CD14-positive monocyte (primary cell): ENCODE measurements at regions not wholly inside any gene's neighbourhood (a gene's known extent, or its start where the extent isn't known, plus 50 kb on each side); places are given as distances from the start of the nearest gene placed in this dataset.

Experiments used
- DNase-seq, 3 donors: peaks; one replicate each; pipeline ENCODE4 v3.0.0-alpha.2; 2011 to 2022
- H2AFZ ChIP-seq: 2 replicates; pipeline ENCODE4 v1.6.0; 2012; ENCODE audit warnings: mild to moderate bottlenecking, low read depth, low read length, inconsistent platforms; ENCODE audit not compliant: insufficient read depth, poor library complexity, severe bottlenecking
- H3K27ac ChIP-seq, 2 donors: 1 replicate in 1 of 2; 2 replicates in 1 of 2; pipeline ENCODE4 v1.5.1; 2012 to 2013; ENCODE audit warnings: low read length in 2 of 2, control low read depth in 1 of 2, inconsistent platforms in 1 of 2, low read depth in 1 of 2, mild to moderate bottlenecking in 1 of 2
- H3K27me3 ChIP-seq, 2 donors: one replicate each; pipeline versions ENCODE4 v1.6.0 to v1.6.1; 2011 to 2013; ENCODE audit warnings: low read length in 2 of 2; ENCODE audit not compliant: control insufficient read depth in 2 of 2, insufficient read depth in 2 of 2
- H3K36me3 ChIP-seq, 2 donors: replicated peaks in 1 of 2; 1 replicate in 1 of 2; 2 replicates in 1 of 2; pipeline versions ENCODE4 v1.5.1 to v1.6.1; 2012 to 2013; ENCODE audit warnings: low read length in 2 of 2, control low read depth in 1 of 2, inconsistent platforms in 1 of 2, mild to moderate bottlenecking in 1 of 2; ENCODE audit not compliant: insufficient read depth in 2 of 2, control insufficient read depth in 1 of 2
- H3K4me1 ChIP-seq, 2 donors: 1 replicate in 1 of 2; 2 replicates in 1 of 2; pipeline versions ENCODE4 v1.5.1 to v1.6.1; 2012 to 2013; ENCODE audit warnings: low read length in 2 of 2, control low read depth in 1 of 2, inconsistent platforms in 1 of 2, mild to moderate bottlenecking in 1 of 2, moderate library complexity in 1 of 2; ENCODE audit not compliant: insufficient read depth in 2 of 2, control insufficient read depth in 1 of 2
- H3K4me2 ChIP-seq: replicated peaks from 2 replicates; pipeline ENCODE3; 2012; ENCODE audit warnings: low read length, moderate library complexity, mild to moderate bottlenecking; ENCODE audit not compliant: poor library complexity, severe bottlenecking; ENCODE audit errors: extremely low read depth
- H3K4me3 ChIP-seq, 3 experiments: fragments of 200-600 bp in 1 of 3; sonication (generic) in 1 of 3; replicated peaks in 1 of 3; 1 replicate in 2 of 3; 2 replicates in 1 of 3; pipeline ENCODE4 v1.5.1; 2011 to 2013; ENCODE audit warnings: low read length in 3 of 3, mild to moderate bottlenecking in 3 of 3, control low read depth in 2 of 3, low read depth in 2 of 3, inconsistent platforms in 1 of 3, moderate library complexity in 1 of 3
- H3K79me2 ChIP-seq: 2 replicates; pipeline ENCODE4 v1.6.0; 2012; ENCODE audit warnings: mild to moderate bottlenecking, control low read depth, inconsistent platforms, low read length, moderate library complexity; ENCODE audit not compliant: insufficient read depth
- H3K9ac ChIP-seq: 2 replicates; pipeline ENCODE4 v1.6.0; 2017; ENCODE audit warnings: low read length, mild to moderate bottlenecking; ENCODE audit not compliant: insufficient read depth, poor library complexity, severe bottlenecking
- H3K9me3 ChIP-seq, 2 donors: replicated peaks in 1 of 2; 1 replicate in 1 of 2; 2 replicates in 1 of 2; pipeline versions ENCODE4 v1.5.1 to v1.6.1; 2012 to 2013; ENCODE audit warnings: low read length in 2 of 2, control low read depth in 1 of 2; ENCODE audit not compliant: control insufficient read depth in 1 of 2, insufficient read depth in 1 of 2
- H4K20me1 ChIP-seq: 2 replicates; pipeline ENCODE4 v1.6.0; 2012; ENCODE audit warnings: mild to moderate bottlenecking, low read length, control low read depth, moderate library complexity; ENCODE audit not compliant: insufficient read depth
- H3K27ac Mint-ChIP-seq, 7 donors: one replicate each; pipeline ENCODE4 v1.8.0; 2020; ENCODE audit warnings: mild to moderate bottlenecking in 7 of 7, mixed read lengths in 7 of 7, moderate library complexity in 6 of 7, inconsistent platforms in 2 of 7
- H3K27me3 Mint-ChIP-seq, 3 donors: one replicate each; pipeline ENCODE4 v1.8.0; 2021 to 2022; ENCODE audit warnings: low read depth in 3 of 3, mild to moderate bottlenecking in 3 of 3, mixed read lengths in 3 of 3, moderate library complexity in 3 of 3, inconsistent platforms in 1 of 3
- H3K36me3 Mint-ChIP-seq, 2 donors: one replicate each; pipeline ENCODE4 v1.8.0; 2020; ENCODE audit warnings: mixed read lengths in 2 of 2, inconsistent platforms in 1 of 2, mild to moderate bottlenecking in 1 of 2
- H3K4me1 Mint-ChIP-seq: one replicate; pipeline ENCODE4 v1.8.0; 2020; ENCODE audit warnings: mild to moderate bottlenecking, mixed read lengths
- H3K4me3 Mint-ChIP-seq, 2 donors: one replicate each; pipeline ENCODE4 v1.8.0; 2020; ENCODE audit warnings: mild to moderate bottlenecking in 2 of 2, mixed read lengths in 2 of 2, moderate library complexity in 1 of 2
- H3K9me3 Mint-ChIP-seq, 7 donors: one replicate each; pipeline ENCODE4 v1.8.0; 2020 to 2022; ENCODE audit warnings: mixed read lengths in 7 of 7, mild to moderate bottlenecking in 6 of 7, moderate library complexity in 6 of 7, inconsistent platforms in 2 of 7
- WGBS: methylation state at CpG from one replicate; pipeline ENCODE4 v1.1.5; 2013; ENCODE audit warnings: missing lambda C conversion rate; ENCODE audit not compliant: insufficient coverage; 5-methylcytosine and 5-hydroxymethylcytosine counted together
- intact Hi-C, 2 donors: fragments of 100-400 bp; cut with micrococcal nuclease; formaldehyde crosslinking; loops; one replicate each; pipeline versions ENCODE4 v1.15.0 to v1.15.1; 2023
- TF ChIP-seq, protein P1 (sequence below): fragments of 200-600 bp; IDR thresholded peaks from one replicate; pipeline ENCODE4 v1.8.0; 2022; ENCODE audit warnings: antibody characterized with exemption, mild to moderate bottlenecking

DNA sequence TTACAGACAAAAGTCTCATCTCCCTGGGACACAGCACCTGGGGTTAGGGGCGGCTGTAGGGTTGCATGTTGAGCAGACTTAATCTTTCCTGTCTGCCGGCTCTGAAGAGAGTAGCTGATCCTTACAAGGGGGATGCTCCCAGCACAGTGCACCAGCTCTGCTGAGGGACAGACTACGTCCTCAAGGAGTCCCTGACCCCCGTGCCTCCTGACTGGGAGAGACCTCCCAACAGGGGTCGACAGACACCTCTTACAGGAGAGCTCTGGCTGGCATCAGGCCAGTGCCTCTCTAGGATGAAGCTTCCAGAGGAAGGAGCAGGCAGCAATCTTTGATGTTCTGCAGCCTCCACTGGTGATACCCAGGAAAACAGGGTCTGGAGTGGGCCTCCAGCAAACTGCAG, 506.0 kb upstream of the FMR1 start:
- Mint-ChIP-seq H3K4me1 (no peaks in the 10 kb centered on the region), H3K27me3 (peaks cover 0 to 1% (median 0%) of the 10 kb centered on the region in 3 donors), H3K27ac (peak overlapping the region in 1 of 7 donors; percentile 23), H3K9me3 (peaks cover 0 to 6% (median 3%) of the 10 kb centered on the region in 7 donors), H3K4me3 (no peak overlapping the region), H3K36me3 (no peaks in the 10 kb centered on the region)
- Histone ChIP-seq H3K79me2 (no peaks in the 10 kb centered on the region), H3K4me3 (no peak overlapping the region), H3K4me2 (no peak overlapping the region), H4K20me1 (no peaks in the 10 kb centered on the region), H3K27me3 (no peaks in the 10 kb centered on the region), H3K4me1 (no peaks in the 10 kb centered on the region), H3K27ac (no peak overlapping the region), H2AFZ (no peak overlapping the region), H3K36me3 (no peaks in the 10 kb centered on the region), H3K9ac (no peak overlapping the region), H3K9me3 (peaks cover 0 to 6% of the 10 kb centered on the region in 2 donors)
- intact Hi-C loops = no loop called here
- WGBS = 100% methylated on average over 1 of the region's 5 CpGs
- no peak for DNase-seq
- TF ChIP-seq, protein P1, sequence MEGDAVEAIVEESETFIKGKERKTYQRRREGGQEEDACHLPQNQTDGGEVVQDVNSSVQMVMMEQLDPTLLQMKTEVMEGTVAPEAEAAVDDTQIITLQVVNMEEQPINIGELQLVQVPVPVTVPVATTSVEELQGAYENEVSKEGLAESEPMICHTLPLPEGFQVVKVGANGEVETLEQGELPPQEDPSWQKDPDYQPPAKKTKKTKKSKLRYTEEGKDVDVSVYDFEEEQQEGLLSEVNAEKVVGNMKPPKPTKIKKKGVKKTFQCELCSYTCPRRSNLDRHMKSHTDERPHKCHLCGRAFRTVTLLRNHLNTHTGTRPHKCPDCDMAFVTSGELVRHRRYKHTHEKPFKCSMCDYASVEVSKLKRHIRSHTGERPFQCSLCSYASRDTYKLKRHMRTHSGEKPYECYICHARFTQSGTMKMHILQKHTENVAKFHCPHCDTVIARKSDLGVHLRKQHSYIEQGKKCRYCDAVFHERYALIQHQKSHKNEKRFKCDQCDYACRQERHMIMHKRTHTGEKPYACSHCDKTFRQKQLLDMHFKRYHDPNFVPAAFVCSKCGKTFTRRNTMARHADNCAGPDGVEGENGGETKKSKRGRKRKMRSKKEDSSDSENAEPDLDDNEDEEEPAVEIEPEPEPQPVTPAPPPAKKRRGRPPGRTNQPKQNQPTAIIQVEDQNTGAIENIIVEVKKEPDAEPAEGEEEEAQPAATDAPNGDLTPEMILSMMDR = no peak

DNA sequence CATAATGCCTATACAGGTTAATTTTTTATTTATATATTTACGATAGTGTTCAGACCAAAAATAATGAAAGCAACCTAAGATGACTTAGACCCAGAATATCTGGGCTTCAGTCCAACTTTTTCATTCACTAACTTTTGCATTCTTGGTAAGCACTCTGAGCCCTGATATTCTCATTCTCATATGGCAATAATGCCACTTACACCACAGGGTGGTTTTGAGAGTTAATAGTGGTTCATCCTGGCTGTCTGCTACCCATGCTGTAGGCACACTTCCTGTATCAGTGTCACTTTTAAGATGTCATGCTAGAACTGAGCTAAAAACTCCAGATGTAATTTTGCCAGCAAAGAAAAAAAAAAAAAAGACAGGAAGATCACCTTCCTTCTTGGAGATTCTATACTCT, 508.7 kb upstream of the FMR1 start:
- Histone ChIP-seq H4K20me1 (no peaks in the 10 kb centered on the region), H3K27ac (no peak overlapping the region), H3K36me3 (no peaks in the 10 kb centered on the region), H3K27me3 (no peaks in the 10 kb centered on the region), H3K9me3 (peaks cover 0 to 6% of the 10 kb centered on the region in 2 donors), H3K79me2 (no peaks in the 10 kb centered on the region), H3K4me2 (no peak overlapping the region), H2AFZ (no peak overlapping the region), H3K4me1 (no peaks in the 10 kb centered on the region), H3K9ac (no peak overlapping the region), H3K4me3 (no peak overlapping the region)
- no peaks in the 10 kb centered on the region for H3K36me3 Mint-ChIP-seq
- H3K4me1 Mint-ChIP-seq = no peaks in the 10 kb centered on the region
- H3K4me3 Mint-ChIP-seq = no peak overlapping the region
- H3K27ac Mint-ChIP-seq = no peak overlapping the region
- no CpG with 5 or more reads among the region's 1 CpG for WGBS
- peaks cover 0 to 8% (median 3%) of the 10 kb centered on the region in 7 donors for H3K9me3 Mint-ChIP-seq
- intact Hi-C loops = no loop called here
- no peak for DNase-seq
- TF ChIP-seq, protein P1 = no peak
- H3K27me3 Mint-ChIP-seq = peaks cover 0 to 1% (median 0%) of the 10 kb centered on the region in 3 donors
